MCF 10A (cell line): ENCODE measurements at regions not wholly inside any gene's neighbourhood (a gene's known extent, or its start where the extent isn't known, plus 50 kb on each side); places are given as distances from the start of the nearest gene placed in this dataset.

Source experiments
- BruUV-seq: library from RNA; stranded (reverse); fragments of 400-500 nt; replicated peaks from 2 replicates; lab custom pipeline; 2021; lab: Mats Ljungman, UMichigan
- CTCF ChIA-PET: fragments of 300-600 bp; sonication (Branson Sonifier 250); formaldehyde crosslinking; extraction: SDS; loops from one replicate; lab custom pipeline; 2021; ENCODE audit warnings: antibody characterized with exemption, inconsistent platforms; lab: Yijun Ruan, JAX
- POLR2A ChIA-PET: fragments of 300-600, 350-650 bp; sonication (Branson Sonifier 250); formaldehyde crosslinking; extraction: SDS; loops from one replicate; lab custom pipeline; 2020; ENCODE audit warnings: antibody characterized with exemption, inconsistent platforms; lab: Yijun Ruan, JAX
- DNase-seq: peaks from one replicate; pipeline ENCODE4 v3.0.0-alpha.2; 2018; ENCODE audit not compliant: unreplicated experiment
- H3K27ac Mint-ChIP-seq: one replicate; pipeline ENCODE4 v1.8.0; 2022; ENCODE audit warnings: mild to moderate bottlenecking, low read depth, mixed read lengths; ENCODE audit not compliant: unreplicated experiment
- H3K27me3 Mint-ChIP-seq: one replicate; pipeline ENCODE4 v1.8.0; 2022; ENCODE audit warnings: mixed read lengths; ENCODE audit not compliant: insufficient read depth, unreplicated experiment
- H3K36me3 Mint-ChIP-seq: one replicate; pipeline ENCODE4 v1.8.0; 2022; ENCODE audit warnings: mild to moderate bottlenecking, moderate library complexity, mixed read lengths; ENCODE audit not compliant: insufficient read depth, unreplicated experiment
- H3K4me1 Mint-ChIP-seq: one replicate; pipeline ENCODE4 v1.8.0; 2022; ENCODE audit warnings: mixed read lengths; ENCODE audit not compliant: insufficient read depth, unreplicated experiment
- H3K4me3 Mint-ChIP-seq: one replicate; pipeline ENCODE4 v1.8.0; 2022; ENCODE audit warnings: mild to moderate bottlenecking, moderate library complexity, mixed read lengths; ENCODE audit not compliant: unreplicated experiment
- H3K9me3 Mint-ChIP-seq: one replicate; pipeline ENCODE4 v1.8.0; 2022; ENCODE audit warnings: mixed read lengths; ENCODE audit not compliant: unreplicated experiment
- CTCF ChIP-seq: fragments of 200-600 bp; IDR thresholded peaks from one replicate; pipeline ENCODE4 v1.8.0; 2022; ENCODE audit warnings: antibody characterized with exemption, mild to moderate bottlenecking; ENCODE audit not compliant: unreplicated experiment
- intact Hi-C: fragments of 100-400 bp; cut with micrococcal nuclease; formaldehyde crosslinking; loops from 2 replicates; pipeline ENCODE4 v1.14.1; 2022

DNA sequence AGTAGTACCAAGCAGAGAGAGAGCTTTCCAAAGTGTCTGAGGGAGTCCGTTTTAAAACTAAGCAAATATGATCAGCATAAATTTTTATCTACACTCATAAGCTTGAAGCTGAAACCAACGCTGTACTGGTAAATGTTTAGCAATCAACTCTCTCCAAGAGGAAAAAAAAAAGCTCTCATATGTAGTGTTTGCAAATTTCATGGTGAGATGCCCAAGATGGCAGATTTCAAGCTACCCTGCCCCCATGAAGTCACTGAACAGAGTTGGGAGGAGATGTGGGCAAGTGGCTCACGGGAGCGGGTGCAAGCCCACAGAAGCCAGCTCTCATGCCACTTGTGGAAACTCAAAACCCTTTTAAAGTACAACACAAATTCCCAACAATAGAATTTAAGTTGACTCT lies 475.8 kb downstream of the BCAT1 start:
- Mint-ChIP-seq H3K9me3 (no peaks in the 10 kb centered on the region), H3K4me1 (peaks cover 6% of the 10 kb centered on the region), H3K27me3 (no peaks in the 10 kb centered on the region), H3K4me3 (no peak overlapping the region), H3K27ac (no peak overlapping the region), H3K36me3 (no peaks in the 10 kb centered on the region)
- CTCF ChIA-PET, result interaction anchor here (0.6 kb wide), 2 partner anchors 457 to 1792 kb away, joined by 3 read pairs; no protein-coding TSS in a partner anchor
- TF ChIP-seq CTCF, result no peak
- intact Hi-C loops, result no loop called here
- POLR2A ChIA-PET, result no interaction called here
- no peak for DNase-seq
- BruUV-seq, result no TSS peak

DNA sequence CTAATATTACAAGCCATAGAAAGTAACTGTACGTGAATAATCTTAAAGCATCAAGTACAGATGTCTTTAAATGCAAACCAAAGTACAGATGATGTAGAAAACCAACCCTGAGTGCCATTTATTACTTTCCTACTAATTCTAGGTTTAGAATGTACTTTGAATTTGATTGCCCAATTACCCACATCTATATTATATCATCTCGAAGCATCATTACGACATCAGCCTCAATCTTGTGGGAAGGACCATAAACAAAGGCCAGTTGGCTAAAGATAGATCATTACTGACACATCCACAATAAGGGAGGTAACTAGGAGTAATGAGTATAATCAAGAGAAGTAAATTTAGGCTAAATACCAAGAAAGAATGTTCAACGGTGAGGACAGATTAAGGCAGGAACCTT lies 478.9 kb downstream of the BCAT1 start:
- DNase-seq, result peak; percentile 59
- CTCF ChIA-PET, result no interaction called here

GRCh38 chr12:24469089-24469488 lies 479.8 kb downstream of the BCAT1 start:
- POLR2A ChIA-PET, result interaction anchor here (1.0 kb wide), 1 partner anchor 10 kb away, joined by 3 read pairs; no protein-coding TSS in a partner anchor
- Mint-ChIP-seq H3K27me3 (no peaks in the 10 kb centered on the region), H3K9me3 (no peaks in the 10 kb centered on the region), H3K4me3 (no peak overlapping the region), H3K27ac (no peak overlapping the region), H3K4me1 (peaks cover 6% of the 10 kb centered on the region), H3K36me3 (no peaks in the 10 kb centered on the region)
- no peak for DNase-seq
- CTCF ChIA-PET, result interaction anchor here (0.6 kb wide), 1 partner anchor 169 kb away, joined by 3 read pairs; no protein-coding TSS in a partner anchor
- no peak for TF ChIP-seq CTCF
- intact Hi-C loops, result no loop called here
- no TSS peak for BruUV-seq

More for the DNA sequence above, 478.9 kb downstream of the BCAT1 start:
- Mint-ChIP-seq H3K9me3 (no peaks in the 10 kb centered on the region), H3K4me1 (peaks cover 6% of the 10 kb centered on the region), H3K4me3 (no peak overlapping the region), H3K27ac (no peak overlapping the region), H3K27me3 (no peaks in the 10 kb centered on the region), H3K36me3 (no peaks in the 10 kb centered on the region)
- POLR2A ChIA-PET, result interaction anchor here (0.6 to 0.7 kb wide), 2 partner anchors 30 to 527 kb away, joined by 3 to 4 read pairs; no protein-coding TSS in a partner anchor
- intact Hi-C loops, result no loop called here
- TF ChIP-seq CTCF, result no peak
- BruUV-seq, result no TSS peak

DNA sequence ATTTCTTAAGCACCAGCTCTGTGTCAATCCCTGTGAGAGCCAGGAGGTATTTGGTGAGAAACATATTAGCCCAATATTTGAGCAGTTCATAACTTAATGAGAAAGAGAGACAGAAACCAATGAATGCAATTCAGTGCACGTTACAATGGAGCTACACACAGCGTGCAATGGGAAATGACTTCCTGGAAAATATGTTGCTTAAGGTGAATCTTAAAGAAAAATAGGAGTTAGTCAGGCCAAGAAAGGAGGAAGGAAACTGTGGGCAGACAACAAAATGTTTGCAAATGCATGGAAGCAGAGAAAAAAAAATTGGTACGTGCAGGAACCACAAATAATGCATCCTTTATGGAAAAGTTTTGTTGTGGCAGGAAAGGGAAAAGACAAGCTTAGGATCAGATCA lies 481.7 kb downstream of the BCAT1 start:
- Mint-ChIP-seq H3K4me1 (peaks cover 6% of the 10 kb centered on the region), H3K36me3 (no peaks in the 10 kb centered on the region), H3K27ac (no peak overlapping the region), H3K4me3 (no peak overlapping the region), H3K9me3 (no peaks in the 10 kb centered on the region), H3K27me3 (no peaks in the 10 kb centered on the region)
- intact Hi-C loops, result no loop called here
- TF ChIP-seq CTCF, result no peak
- BruUV-seq, result no TSS peak
- CTCF ChIA-PET, result no interaction called here
- POLR2A ChIA-PET, result interaction anchor here (0.6 to 1.4 kb wide), 3 partner anchors 10 to 65 kb away, joined by 3 to 8 read pairs (median 3); no protein-coding TSS in a partner anchor
- DNase-seq, result no peak
